ENCODE measurements at regions not wholly inside any gene's neighbourhood (a gene's known extent, or its start where the extent isn't known, plus 50 kb on each side); places are given as distances from the start of the nearest gene placed in this dataset.
A peak's percentile ranks its signal among the peaks of the same experiment; 100 is the strongest.

DNA sequence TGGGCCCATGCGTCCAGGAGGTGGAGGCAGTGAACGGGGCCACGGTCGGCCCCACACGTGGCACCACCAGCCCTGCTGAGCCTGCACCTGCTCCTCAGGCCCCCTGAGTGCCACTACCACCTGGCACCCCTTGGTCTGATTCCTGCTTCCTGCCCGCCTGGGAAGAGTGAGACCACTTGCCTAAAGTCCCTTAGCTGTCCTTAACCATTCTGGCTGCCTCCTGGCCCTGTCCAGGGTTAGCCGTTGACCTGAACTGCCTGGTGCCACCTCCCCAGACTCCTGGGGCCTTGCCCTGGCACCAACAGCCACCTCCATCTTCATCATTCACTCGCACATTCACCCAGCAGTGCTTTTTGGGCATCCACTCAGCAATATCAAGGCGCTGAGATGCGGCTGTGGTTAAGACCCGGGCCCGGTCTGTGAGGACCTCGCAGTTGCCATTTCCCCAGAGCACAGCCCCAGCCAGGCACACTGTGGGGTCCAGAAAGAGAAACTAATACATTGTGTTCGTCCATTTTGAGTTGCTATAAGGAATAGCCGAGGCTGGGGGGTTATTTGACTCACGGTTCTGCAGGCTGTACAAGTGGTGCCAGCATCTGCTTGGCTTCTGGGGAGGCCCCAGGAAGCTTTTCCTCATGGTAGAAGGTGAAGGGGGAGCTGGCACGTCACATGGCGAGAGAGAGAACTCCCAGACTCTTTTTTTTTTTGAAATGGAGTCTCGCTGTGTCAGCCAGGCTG, 318.4 kb downstream of the SEC14L1 start:
- no peak for TF ChIP-seq RXRA (IDR thresholded peaks at IDR 0.05)
- TF ChIP-seq, protein P1, sequence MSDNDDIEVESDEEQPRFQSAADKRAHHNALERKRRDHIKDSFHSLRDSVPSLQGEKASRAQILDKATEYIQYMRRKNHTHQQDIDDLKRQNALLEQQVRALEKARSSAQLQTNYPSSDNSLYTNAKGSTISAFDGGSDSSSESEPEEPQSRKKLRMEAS (IDR thresholded peaks at IDR 0.05), result no peak
- TF ChIP-seq HNF4G (IDR thresholded peaks at IDR 0.05), result no peak
- TF ChIP-seq YY1 (IDR thresholded peaks at IDR 0.05), result no peak
- no peak for TF ChIP-seq FOXA2 (IDR thresholded peaks at IDR 0.05)
- TF ChIP-seq RAD21 (IDR thresholded peaks at IDR 0.05), result no peak
- TF ChIP-seq, protein P2, sequence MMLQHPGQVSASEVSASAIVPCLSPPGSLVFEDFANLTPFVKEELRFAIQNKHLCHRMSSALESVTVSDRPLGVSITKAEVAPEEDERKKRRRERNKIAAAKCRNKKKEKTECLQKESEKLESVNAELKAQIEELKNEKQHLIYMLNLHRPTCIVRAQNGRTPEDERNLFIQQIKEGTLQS (IDR thresholded peaks at IDR 0.05), result no peak
- TF ChIP-seq TAF1 (conservative IDR thresholded peaks at IDR 0.05), result no peak
- no peak for TF ChIP-seq FOXA1 (IDR thresholded peaks at IDR 0.05)
- no peak for TF ChIP-seq NR2F2 (IDR thresholded peaks at IDR 0.05)
- no peak for TF ChIP-seq SP1 (IDR thresholded peaks at IDR 0.05)
- TF ChIP-seq, protein P3, sequence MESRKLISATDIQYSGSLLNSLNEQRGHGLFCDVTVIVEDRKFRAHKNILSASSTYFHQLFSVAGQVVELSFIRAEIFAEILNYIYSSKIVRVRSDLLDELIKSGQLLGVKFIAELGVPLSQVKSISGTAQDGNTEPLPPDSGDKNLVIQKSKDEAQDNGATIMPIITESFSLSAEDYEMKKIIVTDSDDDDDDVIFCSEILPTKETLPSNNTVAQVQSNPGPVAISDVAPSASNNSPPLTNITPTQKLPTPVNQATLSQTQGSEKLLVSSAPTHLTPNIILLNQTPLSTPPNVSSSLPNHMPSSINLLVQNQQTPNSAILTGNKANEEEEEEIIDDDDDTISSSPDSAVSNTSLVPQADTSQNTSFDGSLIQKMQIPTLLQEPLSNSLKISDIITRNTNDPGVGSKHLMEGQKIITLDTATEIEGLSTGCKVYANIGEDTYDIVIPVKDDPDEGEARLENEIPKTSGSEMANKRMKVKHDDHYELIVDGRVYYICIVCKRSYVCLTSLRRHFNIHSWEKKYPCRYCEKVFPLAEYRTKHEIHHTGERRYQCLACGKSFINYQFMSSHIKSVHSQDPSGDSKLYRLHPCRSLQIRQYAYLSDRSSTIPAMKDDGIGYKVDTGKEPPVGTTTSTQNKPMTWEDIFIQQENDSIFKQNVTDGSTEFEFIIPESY (IDR thresholded peaks at IDR 0.05), result no peak
- TF ChIP-seq HNF4A (conservative IDR thresholded peaks at IDR 0.05), result no peak
- TF ChIP-seq, protein P4, sequence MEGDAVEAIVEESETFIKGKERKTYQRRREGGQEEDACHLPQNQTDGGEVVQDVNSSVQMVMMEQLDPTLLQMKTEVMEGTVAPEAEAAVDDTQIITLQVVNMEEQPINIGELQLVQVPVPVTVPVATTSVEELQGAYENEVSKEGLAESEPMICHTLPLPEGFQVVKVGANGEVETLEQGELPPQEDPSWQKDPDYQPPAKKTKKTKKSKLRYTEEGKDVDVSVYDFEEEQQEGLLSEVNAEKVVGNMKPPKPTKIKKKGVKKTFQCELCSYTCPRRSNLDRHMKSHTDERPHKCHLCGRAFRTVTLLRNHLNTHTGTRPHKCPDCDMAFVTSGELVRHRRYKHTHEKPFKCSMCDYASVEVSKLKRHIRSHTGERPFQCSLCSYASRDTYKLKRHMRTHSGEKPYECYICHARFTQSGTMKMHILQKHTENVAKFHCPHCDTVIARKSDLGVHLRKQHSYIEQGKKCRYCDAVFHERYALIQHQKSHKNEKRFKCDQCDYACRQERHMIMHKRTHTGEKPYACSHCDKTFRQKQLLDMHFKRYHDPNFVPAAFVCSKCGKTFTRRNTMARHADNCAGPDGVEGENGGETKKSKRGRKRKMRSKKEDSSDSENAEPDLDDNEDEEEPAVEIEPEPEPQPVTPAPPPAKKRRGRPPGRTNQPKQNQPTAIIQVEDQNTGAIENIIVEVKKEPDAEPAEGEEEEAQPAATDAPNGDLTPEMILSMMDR (IDR thresholded peaks at IDR 0.05; ENCODE audit: low read depth, low read length, missing input control), result no peak
- no peak overlapping the region for H3K4me3 ChIP-seq (ENCODE audit: low read depth in 1 of 3, low read length in 3 of 3)
- no peaks in the 10 kb centered on the region for H3K36me3 ChIP-seq (ENCODE audit: control insufficient read depth in 4 of 4, insufficient read depth in 3 of 4, low read depth in 1 of 4, low read length in 3 of 4)
- WGBS, result 88% methylated on average over 19 of the region's 19 CpGs
- H3K4me1 ChIP-seq (ENCODE audit: control insufficient read depth in 4 of 4, insufficient read depth in 4 of 4, low read length in 3 of 4), result peaks cover 12 to 33% (median 20%) of the 10 kb centered on the region in 4 donors
- H3K9me3 ChIP-seq (ENCODE audit: control insufficient read depth in 4 of 4, low read length in 3 of 4), result no peaks in the 10 kb centered on the region
- H3K9ac ChIP-seq (ENCODE audit: low read depth in 1 of 2, low read length in 2 of 2), result no peak overlapping the region
- DNase-seq (ENCODE audit: low spot score), result no peak
- H3K27ac ChIP-seq (ENCODE audit: low read depth in 1 of 2, low read length in 2 of 2), result peak overlapping the region; percentile 20 to 47
- no peaks in the 10 kb centered on the region for H3K27me3 ChIP-seq (ENCODE audit: control insufficient read depth in 4 of 4, insufficient read depth in 4 of 4, low read length in 3 of 4)

DNA sequence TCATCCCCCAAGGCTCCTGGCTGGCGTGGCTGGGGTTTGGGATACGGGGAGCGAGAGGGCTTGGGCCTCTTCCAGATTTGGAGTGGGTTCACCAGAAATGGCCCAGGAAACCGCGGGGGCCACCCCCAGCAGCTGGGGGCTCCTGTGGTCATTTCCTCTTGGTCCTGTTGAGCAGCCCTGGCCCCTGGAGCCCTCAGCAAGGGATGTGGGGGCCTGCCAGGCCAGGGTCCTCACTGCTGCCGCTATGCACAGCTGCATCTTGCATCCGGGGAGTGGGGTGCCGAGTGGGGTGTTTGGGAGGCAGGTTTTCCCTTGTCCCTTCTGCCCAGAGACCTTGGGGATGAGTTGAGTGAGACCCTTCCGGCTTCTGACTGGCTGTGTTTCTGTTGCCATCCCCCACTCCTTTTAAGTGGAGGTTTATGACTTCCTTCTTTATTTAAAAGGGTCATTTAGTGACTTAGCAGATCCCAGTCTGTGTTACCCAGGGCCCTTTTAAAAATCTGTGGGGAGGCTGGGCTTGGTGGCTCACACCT, 319.8 kb downstream of the SEC14L1 start:
- WGBS, result 70% methylated on average over 9 of the region's 9 CpGs
- H3K9me3 ChIP-seq (ENCODE audit: control insufficient read depth in 4 of 4, low read length in 3 of 4), result no peaks in the 10 kb centered on the region
- no peak overlapping the region for H3K4me3 ChIP-seq (ENCODE audit: low read depth in 1 of 3, low read length in 3 of 3)
- peak overlapping the region; percentile 21 to 68 for H3K27ac ChIP-seq (ENCODE audit: low read depth in 1 of 2, low read length in 2 of 2)
- H3K27me3 ChIP-seq (ENCODE audit: control insufficient read depth in 4 of 4, insufficient read depth in 4 of 4, low read length in 3 of 4), result no peaks in the 10 kb centered on the region
- no peak overlapping the region for H3K9ac ChIP-seq (ENCODE audit: low read depth in 1 of 2, low read length in 2 of 2)
- DNase-seq (ENCODE audit: low spot score), result no peak
- no peaks in the 10 kb centered on the region for H3K36me3 ChIP-seq (ENCODE audit: control insufficient read depth in 4 of 4, insufficient read depth in 3 of 4, low read depth in 1 of 4, low read length in 3 of 4)
- H3K4me1 ChIP-seq (ENCODE audit: control insufficient read depth in 4 of 4, insufficient read depth in 4 of 4, low read length in 3 of 4), result peaks cover 9 to 23% (median 18%) of the 10 kb centered on the region in 4 donors
- TF ChIP-seq GABPA (IDR thresholded peaks at IDR 0.05 in 1 of 2, conservative IDR thresholded peaks at IDR 0.05 in 1 of 2) (no peak), JUND (IDR thresholded peaks at IDR 0.05) (no peak), EGR1 (IDR thresholded peaks at IDR 0.05; ENCODE audit: low read depth in 2 of 2) (no peak), HNF4G (IDR thresholded peaks at IDR 0.05) (no peak), YY1 (IDR thresholded peaks at IDR 0.05) (no peak), RAD21 (IDR thresholded peaks at IDR 0.05) (no peak), FOXA2 (IDR thresholded peaks at IDR 0.05) (no peak), RXRA (IDR thresholded peaks at IDR 0.05) (no peak), TAF1 (conservative IDR thresholded peaks at IDR 0.05) (no peak), HNF4A (conservative IDR thresholded peaks at IDR 0.05) (no peak), NR2F2 (IDR thresholded peaks at IDR 0.05) (no peak)
- TF ChIP-seq, protein P3 (IDR thresholded peaks at IDR 0.05), result no peak
- TF ChIP-seq, protein P5, sequence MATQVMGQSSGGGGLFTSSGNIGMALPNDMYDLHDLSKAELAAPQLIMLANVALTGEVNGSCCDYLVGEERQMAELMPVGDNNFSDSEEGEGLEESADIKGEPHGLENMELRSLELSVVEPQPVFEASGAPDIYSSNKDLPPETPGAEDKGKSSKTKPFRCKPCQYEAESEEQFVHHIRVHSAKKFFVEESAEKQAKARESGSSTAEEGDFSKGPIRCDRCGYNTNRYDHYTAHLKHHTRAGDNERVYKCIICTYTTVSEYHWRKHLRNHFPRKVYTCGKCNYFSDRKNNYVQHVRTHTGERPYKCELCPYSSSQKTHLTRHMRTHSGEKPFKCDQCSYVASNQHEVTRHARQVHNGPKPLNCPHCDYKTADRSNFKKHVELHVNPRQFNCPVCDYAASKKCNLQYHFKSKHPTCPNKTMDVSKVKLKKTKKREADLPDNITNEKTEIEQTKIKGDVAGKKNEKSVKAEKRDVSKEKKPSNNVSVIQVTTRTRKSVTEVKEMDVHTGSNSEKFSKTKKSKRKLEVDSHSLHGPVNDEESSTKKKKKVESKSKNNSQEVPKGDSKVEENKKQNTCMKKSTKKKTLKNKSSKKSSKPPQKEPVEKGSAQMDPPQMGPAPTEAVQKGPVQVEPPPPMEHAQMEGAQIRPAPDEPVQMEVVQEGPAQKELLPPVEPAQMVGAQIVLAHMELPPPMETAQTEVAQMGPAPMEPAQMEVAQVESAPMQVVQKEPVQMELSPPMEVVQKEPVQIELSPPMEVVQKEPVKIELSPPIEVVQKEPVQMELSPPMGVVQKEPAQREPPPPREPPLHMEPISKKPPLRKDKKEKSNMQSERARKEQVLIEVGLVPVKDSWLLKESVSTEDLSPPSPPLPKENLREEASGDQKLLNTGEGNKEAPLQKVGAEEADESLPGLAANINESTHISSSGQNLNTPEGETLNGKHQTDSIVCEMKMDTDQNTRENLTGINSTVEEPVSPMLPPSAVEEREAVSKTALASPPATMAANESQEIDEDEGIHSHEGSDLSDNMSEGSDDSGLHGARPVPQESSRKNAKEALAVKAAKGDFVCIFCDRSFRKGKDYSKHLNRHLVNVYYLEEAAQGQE (IDR thresholded peaks at IDR 0.05), result no peak
- TF ChIP-seq, protein P2 (IDR thresholded peaks at IDR 0.05), result no peak

Measured in liver (tissue), 8 donors.